WTC11 (cell line): ENCODE measurements at regions not wholly inside any gene's neighbourhood (a gene's known extent, or its start where the extent isn't known, plus 50 kb on each side); places are given as distances from the start of the nearest gene placed in this dataset.

Source experiments
- ATAC-seq: fragments of 200-7000 bp; cut with Tn5 transposase; 2 replicates; pipeline ENCODE4 v1.10.0; 2021; ENCODE audit warnings: mild to moderate bottlenecking, moderate library complexity
- CTCF ChIA-PET: fragments of 300-600 bp; sonication (Branson Sonifier 250); formaldehyde crosslinking; loops from one replicate; lab custom pipeline; 2021; ENCODE audit warnings: antibody characterized with exemption; lab: Charles Lee
- POLR2A ChIA-PET: fragments of 350-600 bp; sonication (Branson Sonifier 250); formaldehyde crosslinking; loops from one replicate; lab custom pipeline; 2021; ENCODE audit warnings: antibody characterized with exemption; lab: Charles Lee
- DNase-seq: peaks from one replicate; pipeline ENCODE4 v3.0.0; 2021; ENCODE audit warnings: low spot score
- H3K27ac Mint-ChIP-seq: 2 replicates; pipeline ENCODE4 v1.8.0; 2021; ENCODE audit warnings: mixed read lengths
- H3K27me3 Mint-ChIP-seq: 2 replicates; pipeline ENCODE4 v1.8.0; 2021; ENCODE audit warnings: low read depth, mild to moderate bottlenecking, moderate library complexity, mixed read lengths
- H3K36me3 Mint-ChIP-seq: 2 replicates; pipeline ENCODE4 v1.8.0; 2021; ENCODE audit warnings: mixed read lengths
- H3K4me1 Mint-ChIP-seq: 2 replicates; pipeline ENCODE4 v1.8.0; 2022; ENCODE audit warnings: mixed read lengths
- H3K4me3 Mint-ChIP-seq: 2 replicates; pipeline ENCODE4 v1.8.0; 2021; ENCODE audit warnings: mild to moderate bottlenecking, moderate library complexity, mixed read lengths
- H3K9me3 Mint-ChIP-seq: 2 replicates; pipeline ENCODE4 v1.8.0; 2021; ENCODE audit warnings: mixed read lengths
- ATF2 ChIP-seq: sonication (generic); formaldehyde crosslinking; IDR thresholded peaks from 2 replicates; pipeline ENCODE4 v1.8.1; 2022; ENCODE audit warnings: low read depth, missing genetic modification reagents, borderline replicate concordance
- CBFB ChIP-seq: sonication (generic); formaldehyde crosslinking; IDR thresholded peaks from 2 replicates; pipeline ENCODE4 v1.8.1; 2022; ENCODE audit warnings: mild to moderate bottlenecking, low read depth, missing genetic modification reagents
- CDX4 ChIP-seq: fragments of 250-450 bp; sonication (Bioruptor Pico); IDR thresholded peaks from 2 replicates; pipeline ENCODE4 v1.9.0; 2021; ENCODE audit warnings: moderate library complexity, mild to moderate bottlenecking, inconsistent platforms, borderline replicate concordance
- CREB1 ChIP-seq: sonication (generic); formaldehyde crosslinking; IDR thresholded peaks from 2 replicates; pipeline ENCODE4 v1.8.0; 2023; ENCODE audit warnings: mild to moderate bottlenecking, missing genetic modification reagents
- CTCF ChIP-seq: fragments of 200-600 bp; IDR thresholded peaks from 2 replicates; pipeline ENCODE4 v1.8.0; 2022; ENCODE audit warnings: antibody characterized with exemption
- ELF4 ChIP-seq: sonication (generic); formaldehyde crosslinking; IDR thresholded peaks from 2 replicates; pipeline ENCODE4 v1.8.1; 2022; ENCODE audit warnings: low read depth, mild to moderate bottlenecking, moderate library complexity, missing genetic modification reagents
- ETV6 ChIP-seq: sonication (generic); formaldehyde crosslinking; IDR thresholded peaks from 2 replicates; pipeline ENCODE4 v1.8.1; 2022; ENCODE audit warnings: mild to moderate bottlenecking, missing genetic modification reagents
- GRHL2 ChIP-seq: fragments of 250-450 bp; sonication (Bioruptor Pico); IDR thresholded peaks from 2 replicates; pipeline ENCODE4 v1.8.0; 2022; ENCODE audit warnings: mild to moderate bottlenecking, moderate library complexity; ENCODE audit not compliant: insufficient replicate concordance, severe bottlenecking
- HMGA2 ChIP-seq: fragments of 250-450 bp; sonication (Bioruptor Pico); IDR thresholded peaks from 2 replicates; pipeline ENCODE4 v1.4.0; 2021; ENCODE audit warnings: mild to moderate bottlenecking, moderate library complexity
- IRF2 ChIP-seq: sonication (generic); formaldehyde crosslinking; IDR thresholded peaks from 2 replicates; pipeline ENCODE4 v1.8.0; 2022; ENCODE audit warnings: low read depth, missing genetic modification reagents, borderline replicate concordance
- JAZF1 ChIP-seq: fragments of 250-450 bp; sonication (Bioruptor Pico); IDR thresholded peaks from 2 replicates; pipeline ENCODE4 v1.9.0; 2021; ENCODE audit warnings: moderate library complexity, mild to moderate bottlenecking, inconsistent platforms
- KAT7 ChIP-seq: sonication (generic); formaldehyde crosslinking; IDR thresholded peaks from 2 replicates; pipeline ENCODE4 v1.8.1; 2023; ENCODE audit warnings: missing genetic modification reagents, mild to moderate bottlenecking, borderline replicate concordance
- NFYB ChIP-seq: sonication (generic); formaldehyde crosslinking; conservative IDR thresholded peaks from 2 replicates; pipeline ENCODE4 v1.8.0; 2022; ENCODE audit warnings: low read depth, missing genetic modification reagents
- NR1H2 ChIP-seq: sonication (generic); formaldehyde crosslinking; IDR thresholded peaks from 2 replicates; pipeline ENCODE4 v1.9.0; 2021; ENCODE audit warnings: mild to moderate bottlenecking, moderate library complexity, missing genetic modification reagents
- SMAD3 ChIP-seq: sonication (generic); formaldehyde crosslinking; IDR thresholded peaks from 2 replicates; pipeline ENCODE4 v1.8.0; 2022; ENCODE audit warnings: missing genetic modification reagents, mild to moderate bottlenecking, borderline replicate concordance
- TEAD1 ChIP-seq: sonication (generic); formaldehyde crosslinking; IDR thresholded peaks from 2 replicates; pipeline ENCODE4 v1.8.0; 2022; ENCODE audit warnings: mild to moderate bottlenecking, missing genetic modification reagents
- USF1 ChIP-seq: sonication (generic); formaldehyde crosslinking; IDR thresholded peaks from 2 replicates; pipeline ENCODE4 v1.8.0; 2022; ENCODE audit warnings: mild to moderate bottlenecking, missing genetic modification reagents
- ZMAT4 ChIP-seq: fragments of 250-450 bp; sonication (Bioruptor Pico); IDR thresholded peaks from 2 replicates; pipeline ENCODE4 v1.9.0; 2021; ENCODE audit warnings: mild to moderate bottlenecking
- ZNF138 ChIP-seq: sonication (generic); formaldehyde crosslinking; conservative IDR thresholded peaks from 2 replicates; pipeline ENCODE4 v1.8.1; 2022; ENCODE audit warnings: mild to moderate bottlenecking, moderate library complexity, missing genetic modification reagents
- ZNF263 ChIP-seq: sonication (generic); formaldehyde crosslinking; IDR thresholded peaks from 2 replicates; pipeline ENCODE4 v1.8.1; 2022; ENCODE audit warnings: low read depth, mild to moderate bottlenecking, moderate library complexity, missing genetic modification reagents
- ZNF416 ChIP-seq: fragments of 250-450 bp; sonication (Bioruptor Pico); IDR thresholded peaks from 2 replicates; pipeline ENCODE4 v1.9.0; 2021; ENCODE audit warnings: mild to moderate bottlenecking, inconsistent platforms
- ZNF532 ChIP-seq: fragments of 250-450 bp; sonication (Bioruptor Pico); IDR thresholded peaks from 2 replicates; pipeline ENCODE4 v1.9.0; 2021; ENCODE audit warnings: mild to moderate bottlenecking, borderline replicate concordance
- ZNF671 ChIP-seq: fragments of 250-450 bp; sonication (Bioruptor Pico); IDR thresholded peaks from 2 replicates; pipeline ENCODE4 v1.8.0; 2021; ENCODE audit warnings: mild to moderate bottlenecking
- ZSCAN18 ChIP-seq: fragments of 250-450 bp; sonication (Bioruptor Pico); IDR thresholded peaks from 2 replicates; pipeline ENCODE4 v2.1.2; 2022; ENCODE audit warnings: mild to moderate bottlenecking, moderate library complexity

GRCh38 chr18:10291568-10291981 lies 162.9 kb upstream of the APCDD1 start:
- H3K4me1 Mint-ChIP-seq: peaks cover 24% of the 10 kb centered on the region
- no peak for ATAC-seq
- no peak for TF ChIP-seq GRHL2
- no peak for TF ChIP-seq SMAD3 (CRISPR knock-in tag)
- TF ChIP-seq JAZF1: no peak
- no peak for TF ChIP-seq CTCF
- TF ChIP-seq CREB1 (CRISPR knock-in tag): no peak
- TF ChIP-seq ETV6: no peak
- no peak for TF ChIP-seq ZNF263 (CRISPR knock-in tag)
- TF ChIP-seq USF1: no peak
- TF ChIP-seq TEAD1 (CRISPR knock-in tag): no peak
- TF ChIP-seq KAT7 (CRISPR knock-in tag): no peak
- TF ChIP-seq ELF4 (CRISPR knock-in tag): no peak
- TF ChIP-seq ZSCAN18: no peak
- TF ChIP-seq ZNF416 (CRISPR knock-in tag): no peak
- no peak for TF ChIP-seq HMGA2 (CRISPR knock-in tag)
- TF ChIP-seq, all 79 proteins: peak for 0
- H3K9me3 Mint-ChIP-seq: peaks cover 13% of the 10 kb centered on the region
- no peak for DNase-seq
- ChIA-PET POLR2A (no interaction called here), CTCF (no interaction called here)
- H3K36me3 Mint-ChIP-seq: peaks cover 11% of the 10 kb centered on the region
- H3K4me3 Mint-ChIP-seq: no peak overlapping the region
- no peak overlapping the region for H3K27ac Mint-ChIP-seq
- peaks cover 8% of the 10 kb centered on the region for H3K27me3 Mint-ChIP-seq

GRCh38 chr18:10293966-10294365 lies 160.5 kb upstream of the APCDD1 start:
- ATAC-seq: no peak
- H3K4me1 Mint-ChIP-seq: peaks cover 5% of the 10 kb centered on the region
- TF ChIP-seq ELF4 (CRISPR knock-in tag): no peak
- TF ChIP-seq NFYB (CRISPR knock-in tag): no peak
- no peak for TF ChIP-seq IRF2 (CRISPR knock-in tag)
- TF ChIP-seq TEAD1 (CRISPR knock-in tag): no peak
- TF ChIP-seq ZNF532 (CRISPR knock-in tag): no peak
- no peak for TF ChIP-seq NR1H2 (CRISPR knock-in tag)
- TF ChIP-seq CBFB (CRISPR knock-in tag): no peak
- no peak for TF ChIP-seq ZNF138 (CRISPR knock-in tag)
- TF ChIP-seq ZMAT4: no peak
- no peak for TF ChIP-seq ZNF671 (CRISPR knock-in tag)
- no peak for TF ChIP-seq ATF2 (CRISPR knock-in tag)
- no peak for TF ChIP-seq CDX4 (CRISPR knock-in tag)
- H3K4me3 Mint-ChIP-seq: no peak overlapping the region
- POLR2A ChIA-PET: no interaction called here
- peaks cover 5% of the 10 kb centered on the region for H3K36me3 Mint-ChIP-seq
- H3K27ac Mint-ChIP-seq: no peak overlapping the region
- DNase-seq: no peak
- CTCF ChIA-PET: no interaction called here
- peaks cover 3% of the 10 kb centered on the region; the same call in 1 of the 2 replicates for H3K27me3 Mint-ChIP-seq
- H3K9me3 Mint-ChIP-seq: peaks cover 7% of the 10 kb centered on the region
